ENCODE measurements at regions not wholly inside any gene's neighbourhood (a gene's known extent, or its start where the extent isn't known, plus 50 kb on each side); places are given as distances from the start of the nearest gene placed in this dataset.

- TF ChIP-seq ETS1 (IDR thresholded peaks at IDR 0.05) (no peak), ZNF462 (CRISPR knock-in tag; IDR thresholded peaks at IDR 0.05) (no peak), NANOG (IDR thresholded peaks at IDR 0.05; ENCODE audit: borderline replicate concordance) (no peak)
Measured at GRCh38 chr12:66920205-66920604, 241.3 kb upstream of the GRIP1 start (continued).

- Mint-ChIP-seq H3K4me3 (no peak overlapping the region), H3K27me3 (ENCODE audit: insufficient read depth, low read depth, poor library complexity) (peaks cover 2% of the 10 kb centered on the region), H3K36me3 (ENCODE audit: low read depth) (no peaks in the 10 kb centered on the region), H3K27ac (no peak overlapping the region), H3K4me1 (peaks cover 3% of the 10 kb centered on the region), H3K9me3 (no peaks in the 10 kb centered on the region)
- H3K4me3 ChIP-seq = no peak overlapping the region
- no peak overlapping the region for H3K27ac ChIP-seq (ENCODE audit: low read depth)
- no peak overlapping the region for H3K4me2 ChIP-seq
- H3K9me2 ChIP-seq (ENCODE audit: insufficient read depth) = no peaks in the 10 kb centered on the region
- H3K27me3 ChIP-seq (ENCODE audit: insufficient read depth) = no peaks in the 10 kb centered on the region
- no peaks in the 10 kb centered on the region for H4K20me1 ChIP-seq (replicated peaks; ENCODE audit: insufficient read depth)
- H2AFZ ChIP-seq = no peak overlapping the region
- H3K36me3 ChIP-seq (ENCODE audit: insufficient read depth) = no peaks in the 10 kb centered on the region
- peaks cover 4% of the 10 kb centered on the region for H3K4me1 ChIP-seq (ENCODE audit: insufficient read depth)
- H3K79me2 ChIP-seq (replicated peaks; ENCODE audit: insufficient read depth) = no peaks in the 10 kb centered on the region; the same call in 1 of the 2 replicates
- ATAC-seq (no peak), DNase-seq (ENCODE audit: low spot score) (no peak)
- no peaks in the 10 kb centered on the region for H3F3A ChIP-seq (replicated peaks; ENCODE audit: low read depth)
- TF ChIP-seq ZNF331 (CRISPR knock-in tag; IDR thresholded peaks at IDR 0.05; ENCODE audit: low read depth) = no peak
- TF ChIP-seq EZH2phosphoT487 (IDR thresholded peaks at IDR 0.05; ENCODE audit: unreplicated experiment) = no peak
- no peak for TF ChIP-seq CREB1 (CRISPR knock-in tag; IDR thresholded peaks at IDR 0.05; ENCODE audit: low read depth)
- TF ChIP-seq EZH2 (IDR thresholded peaks at IDR 0.05; ENCODE audit: low read depth, unreplicated experiment) = no peak
- no peak for TF ChIP-seq STAT1 (IDR thresholded peaks at IDR 0.05; ENCODE audit: unreplicated experiment)
- no peak for TF ChIP-seq NANOG (IDR thresholded peaks at IDR 0.05; ENCODE audit: borderline replicate concordance)
- no peak for TF ChIP-seq CTCF (conservative IDR thresholded peaks at IDR 0.05; ENCODE audit: low read depth in 2 of 2)
- no peak for TF ChIP-seq REST (IDR thresholded peaks at IDR 0.05; ENCODE audit: unreplicated experiment)
- no peak for TF ChIP-seq ZNF114 (CRISPR knock-in tag; IDR thresholded peaks at IDR 0.05)
- TF ChIP-seq JUNB (IDR thresholded peaks at IDR 0.05; ENCODE audit: unreplicated experiment) = no peak
- TF ChIP-seq ETS1 (IDR thresholded peaks at IDR 0.05) = no peak
Measured at GRCh38 chr12:66921151-66921550, 242.3 kb upstream of the GRIP1 start.
